Endothelial cell of umbilical vein (primary cell): ENCODE measurements at regions not wholly inside any gene's neighbourhood (a gene's known extent, or its start where the extent isn't known, plus 50 kb on each side); places are given as distances from the start of the nearest gene placed in this dataset.

Source experiments
- CTCF ChIP-seq, 2 donors: IDR thresholded peaks; 1 replicate in 1 of 2; 2 replicates in 1 of 2; pipeline ENCODE4 v1.5.1; 2011; ENCODE audit warnings: low read length in 2 of 2, mild to moderate bottlenecking in 2 of 2, moderate library complexity in 2 of 2, control low read depth in 1 of 2, inconsistent platforms in 1 of 2, low read depth in 1 of 2; ENCODE audit not compliant: insufficient read depth in 1 of 2; ENCODE audit errors: extremely low read depth in 1 of 2
- MYC ChIP-seq: IDR thresholded peaks from one replicate; pipeline ENCODE4 v1.6.1; 2011; ENCODE audit warnings: mild to moderate bottlenecking, low read depth, low read length

- no peak for TF ChIP-seq MYC
- no peak for TF ChIP-seq CTCF (IDR thresholded peaks at IDR 0.05; ENCODE audit: extremely low read depth in 1 of 2, insufficient read depth in 1 of 2, low read depth in 1 of 2, low read length in 2 of 2)
These were observed 489.8 kb upstream of the ZMIZ1 start for GRCh38 chr10:78578929-78579328.
